Ramos (cell line): ENCODE measurements at regions not wholly inside any gene's neighbourhood (a gene's known extent, or its start where the extent isn't known, plus 50 kb on each side); places are given as distances from the start of the nearest gene placed in this dataset.
"Not testable (repeated sequence)": the region's sequence is repeated elsewhere in the genome, so short reads cannot be mapped to it uniquely, and the experiment has no call there.

ENCODE experiments used
- in situ Hi-C: fragments of 300-500 bp; cut with MboI; formaldehyde crosslinking; loops from one replicate; pipeline ENCODE4 v1.14.3; 2022; ENCODE audit warnings: low sequenced_read_pairs; ENCODE audit not compliant: unreplicated experiment

GRCh38 chr5:161047024-161047423 lies 195.0 kb upstream of the ATP10B start:
- in situ Hi-C loops = no loop called here

GRCh38 chr5:161042862-161043261 lies 190.9 kb upstream of the ATP10B start:
- in situ Hi-C loops = no loop called here

- in situ Hi-C loops = no loop called here
Measured at GRCh38 chr5:161042443-161042842, 190.4 kb upstream of the ATP10B start.

- in situ Hi-C loops = no loop called here
Measured at GRCh38 chr5:161040818-161041217, 188.8 kb upstream of the ATP10B start.

- in situ Hi-C loops = no loop called here
Measured at GRCh38 chr5:161036296-161036695, 184.3 kb upstream of the ATP10B start.

GRCh38 chr5:161034451-161034850 lies 182.4 kb upstream of the ATP10B start:
- in situ Hi-C loops = no loop called here

GRCh38 chr5:161030229-161030628 lies 178.2 kb upstream of the ATP10B start:
- in situ Hi-C loops = no loop called here

- in situ Hi-C loops = no loop called here
Measured at GRCh38 chr5:161027763-161028162, 175.8 kb upstream of the ATP10B start.

- in situ Hi-C loops = no loop called here
Measured at GRCh38 chr5:161023551-161023950, 171.5 kb upstream of the ATP10B start.

- in situ Hi-C loops = no loop called here
Measured at GRCh38 chr5:161022151-161022550, 170.1 kb upstream of the ATP10B start.

GRCh38 chr5:161009817-161010216 lies 157.8 kb upstream of the ATP10B start:
- in situ Hi-C loops = no loop called here

GRCh38 chr5:161009194-161009593 lies 157.2 kb upstream of the ATP10B start:
- in situ Hi-C loops = no loop called here

GRCh38 chr5:161007879-161008278 lies 155.9 kb upstream of the ATP10B start:
- in situ Hi-C loops = no loop called here

GRCh38 chr5:161002571-161003074 lies 150.6 kb upstream of the ATP10B start:
- in situ Hi-C loops = no loop called here

- in situ Hi-C loops = no loop called here
Measured at GRCh38 chr5:161001604-161002003, 149.6 kb upstream of the ATP10B start.

GRCh38 chr5:161001142-161001541 lies 149.1 kb upstream of the ATP10B start:
- in situ Hi-C loops = not testable (repeated sequence)

- in situ Hi-C loops = no loop called here
Measured at GRCh38 chr5:160991205-160991604, 139.2 kb upstream of the ATP10B start.

- in situ Hi-C loops = no loop called here
Measured at GRCh38 chr5:160979385-160979784, 127.4 kb upstream of the ATP10B start.

GRCh38 chr5:160978944-160979343 lies 126.9 kb upstream of the ATP10B start:
- in situ Hi-C loops = no loop called here

- in situ Hi-C loops = no loop called here
Measured at GRCh38 chr5:160976181-160976580, 124.2 kb upstream of the ATP10B start.

GRCh38 chr5:160970605-160971191 lies 118.7 kb upstream of the ATP10B start:
- in situ Hi-C loops = no loop called here

- in situ Hi-C loops = no loop called here
Measured at GRCh38 chr5:160969645-160970044, 117.6 kb upstream of the ATP10B start.
